ENCODE measurements at regions not wholly inside any gene's neighbourhood (a gene's known extent, or its start where the extent isn't known, plus 50 kb on each side); places are given as distances from the start of the nearest gene placed in this dataset.

GRCh38 chr3:23748398-23749110, 57.2 kb upstream of the UBE2E1 start:
- DNase-seq, result no peak

- no peak for DNase-seq
Measured at GRCh38 chr3:23749609-23750008, 56.1 kb upstream of the UBE2E1 start.

- no peak for DNase-seq
Measured at GRCh38 chr3:23750573-23751210, 55.1 kb upstream of the UBE2E1 start.

- no peak for DNase-seq
Measured at GRCh38 chr3:23751212-23751723, 54.5 kb upstream of the UBE2E1 start.

GRCh38 chr3:23752126-23752525, 53.6 kb upstream of the UBE2E1 start:
- DNase-seq, result no peak

- no peak for DNase-seq
Measured at GRCh38 chr3:23754215-23754614, 51.5 kb upstream of the UBE2E1 start.
